VCaP (cell line): ENCODE measurements at regions not wholly inside any gene's neighbourhood (a gene's known extent, or its start where the extent isn't known, plus 50 kb on each side); places are given as distances from the start of the nearest gene placed in this dataset.

Source experiments
- H3K27ac ChIP-seq: fragments of 450-650 bp; 2 replicates; pipeline ENCODE4 v1.5.1; 2017
- CTCF ChIP-seq: fragments of 450-650 bp; conservative IDR thresholded peaks from 2 replicates; pipeline ENCODE4 v1.5.1; 2017; ENCODE audit warnings: mild to moderate bottlenecking, moderate library complexity

- H3K27ac ChIP-seq, result no peak overlapping the region
- no peak for TF ChIP-seq CTCF
Observed at GRCh38 chr6:77326711-77327110, 136.6 kb downstream of the HTR1B start.

GRCh38 chr6:77326029-77326428 is 137.3 kb downstream of the HTR1B start:
- no peak overlapping the region for H3K27ac ChIP-seq
- no peak for TF ChIP-seq CTCF

GRCh38 chr6:77324866-77325265 is 138.4 kb downstream of the HTR1B start:
- no peak overlapping the region for H3K27ac ChIP-seq
- TF ChIP-seq CTCF, result no peak

GRCh38 chr6:77322604-77323003 is 140.7 kb downstream of the HTR1B start:
- no peak for TF ChIP-seq CTCF
- no peak overlapping the region for H3K27ac ChIP-seq

GRCh38 chr6:77318256-77318655 is 145.0 kb downstream of the HTR1B start:
- no peak for TF ChIP-seq CTCF
- no peak overlapping the region for H3K27ac ChIP-seq

GRCh38 chr6:77313595-77313994 is 149.7 kb downstream of the HTR1B start:
- no peak overlapping the region for H3K27ac ChIP-seq
- no peak for TF ChIP-seq CTCF

- no peak overlapping the region for H3K27ac ChIP-seq
- TF ChIP-seq CTCF, result no peak
Observed at GRCh38 chr6:77299931-77300330, 163.4 kb downstream of the HTR1B start.

GRCh38 chr6:77298283-77298682 is 165.0 kb downstream of the HTR1B start:
- TF ChIP-seq CTCF, result no peak
- H3K27ac ChIP-seq, result no peak overlapping the region
